ENCODE measurements at regions not wholly inside any gene's neighbourhood (a gene's known extent, or its start where the extent isn't known, plus 50 kb on each side); places are given as distances from the start of the nearest gene placed in this dataset.

GRCh38 chr4:60016971-60017370, 1183.2 kb upstream of the ADGRL3 start:
- TF ChIP-seq CTCF (IDR thresholded peaks at IDR 0.05) (no peak), POLR2A (IDR thresholded peaks at IDR 0.05) (no peak)
- Histone ChIP-seq H3K9me3 (no peaks in the 10 kb centered on the region), H3K36me3 (no peaks in the 10 kb centered on the region), H3K4me3 (no peak overlapping the region), H3K27ac (no peak overlapping the region), H3K4me1 (no peaks in the 10 kb centered on the region), H3K27me3 (no peaks in the 10 kb centered on the region)
- intact Hi-C loops (cut with DNase I): no loop called here
- DNase-seq (no peak), ATAC-seq (no peak)
- 20% methylated on average over 1 of the region's 1 CpG for WGBS (ENCODE audit: insufficient coverage, low coverage, low lambda C conversion rate, missing lambda C conversion rate)

- Histone ChIP-seq H3K36me3 (no peaks in the 10 kb centered on the region), H3K4me1 (no peaks in the 10 kb centered on the region), H3K9me3 (no peaks in the 10 kb centered on the region), H3K27ac (no peak overlapping the region), H3K4me3 (no peak overlapping the region), H3K27me3 (no peaks in the 10 kb centered on the region)
- WGBS (ENCODE audit: insufficient coverage, low coverage, low lambda C conversion rate, missing lambda C conversion rate): 33% methylated on average over 2 of the region's 2 CpGs
- no peak for TF ChIP-seq CTCF (IDR thresholded peaks at IDR 0.05)
- TF ChIP-seq POLR2A (IDR thresholded peaks at IDR 0.05): no peak
- no peak for DNase-seq
- ATAC-seq: no peak
- intact Hi-C loops (cut with DNase I): no loop called here
Measured at GRCh38 chr4:60019180-60019579, 1180.9 kb upstream of the ADGRL3 start.

GRCh38 chr4:60019946-60020345, 1180.2 kb upstream of the ADGRL3 start:
- intact Hi-C loops (cut with DNase I): no loop called here
- no peak overlapping the region for H3K27ac ChIP-seq
- H3K27me3 ChIP-seq: no peaks in the 10 kb centered on the region
- H3K36me3 ChIP-seq: no peaks in the 10 kb centered on the region
- TF ChIP-seq POLR2A (IDR thresholded peaks at IDR 0.05): no peak
- no peak for TF ChIP-seq CTCF (IDR thresholded peaks at IDR 0.05)
- ATAC-seq (no peak), DNase-seq (no peak)
- WGBS (ENCODE audit: insufficient coverage, low coverage, low lambda C conversion rate, missing lambda C conversion rate): 43% methylated on average over 1 of the region's 1 CpG
- H3K4me1 ChIP-seq: no peaks in the 10 kb centered on the region
- no peak overlapping the region for H3K4me3 ChIP-seq
- no peaks in the 10 kb centered on the region for H3K9me3 ChIP-seq

GRCh38 chr4:60020389-60020788, 1179.7 kb upstream of the ADGRL3 start:
- DNase-seq: no peak
- Histone ChIP-seq H3K9me3 (no peaks in the 10 kb centered on the region), H3K27me3 (no peaks in the 10 kb centered on the region), H3K4me1 (no peaks in the 10 kb centered on the region), H3K27ac (no peak overlapping the region), H3K4me3 (no peak overlapping the region), H3K36me3 (no peaks in the 10 kb centered on the region)
- intact Hi-C loops (cut with DNase I): no loop called here
- TF ChIP-seq CTCF (IDR thresholded peaks at IDR 0.05): no peak
- no peak for TF ChIP-seq POLR2A (IDR thresholded peaks at IDR 0.05)
- WGBS (ENCODE audit: insufficient coverage, low coverage, low lambda C conversion rate, missing lambda C conversion rate): 44% methylated on average over 3 of the region's 4 CpGs
- ATAC-seq: no peak

- H3K36me3 ChIP-seq: no peaks in the 10 kb centered on the region
- no peak overlapping the region for H3K27ac ChIP-seq
- no peak for DNase-seq
- intact Hi-C loops (cut with DNase I): no loop called here
- no peak for ATAC-seq
- TF ChIP-seq POLR2A (IDR thresholded peaks at IDR 0.05): no peak
- TF ChIP-seq CTCF (IDR thresholded peaks at IDR 0.05): no peak
- no peaks in the 10 kb centered on the region for H3K9me3 ChIP-seq
- H3K4me1 ChIP-seq: no peaks in the 10 kb centered on the region
- no peaks in the 10 kb centered on the region for H3K27me3 ChIP-seq
- 47% methylated on average over 3 of the region's 6 CpGs for WGBS (ENCODE audit: insufficient coverage, low coverage, low lambda C conversion rate, missing lambda C conversion rate)
- H3K4me3 ChIP-seq: no peak overlapping the region
Measured at GRCh38 chr4:60033826-60034225, 1166.3 kb upstream of the ADGRL3 start.

All from right lobe of liver (tissue), 6 donors.